ENCODE measurements at regions not wholly inside any gene's neighbourhood (a gene's known extent, or its start where the extent isn't known, plus 50 kb on each side); places are given as distances from the start of the nearest gene placed in this dataset.

DNA sequence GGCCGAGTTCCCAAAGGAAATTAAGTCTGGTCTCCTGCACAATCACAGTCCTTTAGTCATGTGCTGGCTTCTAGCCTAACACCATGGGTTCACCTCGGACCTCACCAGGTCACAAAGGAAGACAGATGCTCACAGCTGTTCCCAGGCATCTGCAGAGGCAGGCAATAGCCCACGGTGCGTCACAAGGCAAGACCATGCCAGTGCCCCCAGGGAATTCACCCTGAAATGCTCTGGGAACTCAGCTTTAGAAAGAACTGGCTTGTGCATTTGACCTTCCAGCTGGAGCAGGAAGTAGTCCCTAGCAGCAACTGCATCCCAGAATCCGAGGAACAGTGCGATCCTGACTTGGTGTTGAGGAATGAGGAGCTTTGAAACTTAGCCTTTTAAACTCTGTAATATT, 96.8 kb upstream of the WASF3 start:
- H3K36me3 ChIP-seq, result no peaks in the 10 kb centered on the region
- no peak overlapping the region for H3K4me3 ChIP-seq
- H3K27me3 ChIP-seq, result no peaks in the 10 kb centered on the region
- H3K27ac ChIP-seq, result peak overlapping the region in 8 of 10 donors; percentile 56 to 90 (median 76)
- ATAC-seq (peak; percentile 84 to 92 (median 88)), DNase-seq (peak; percentile 79 to 91)
- whole genome bisulfite sequencing, 2 donors, result 42 to 50% methylated on average over 6 of the region's 6 CpGs
- no peaks in the 10 kb centered on the region for H3K9me3 ChIP-seq
- TF ChIP-seq, protein P1, sequence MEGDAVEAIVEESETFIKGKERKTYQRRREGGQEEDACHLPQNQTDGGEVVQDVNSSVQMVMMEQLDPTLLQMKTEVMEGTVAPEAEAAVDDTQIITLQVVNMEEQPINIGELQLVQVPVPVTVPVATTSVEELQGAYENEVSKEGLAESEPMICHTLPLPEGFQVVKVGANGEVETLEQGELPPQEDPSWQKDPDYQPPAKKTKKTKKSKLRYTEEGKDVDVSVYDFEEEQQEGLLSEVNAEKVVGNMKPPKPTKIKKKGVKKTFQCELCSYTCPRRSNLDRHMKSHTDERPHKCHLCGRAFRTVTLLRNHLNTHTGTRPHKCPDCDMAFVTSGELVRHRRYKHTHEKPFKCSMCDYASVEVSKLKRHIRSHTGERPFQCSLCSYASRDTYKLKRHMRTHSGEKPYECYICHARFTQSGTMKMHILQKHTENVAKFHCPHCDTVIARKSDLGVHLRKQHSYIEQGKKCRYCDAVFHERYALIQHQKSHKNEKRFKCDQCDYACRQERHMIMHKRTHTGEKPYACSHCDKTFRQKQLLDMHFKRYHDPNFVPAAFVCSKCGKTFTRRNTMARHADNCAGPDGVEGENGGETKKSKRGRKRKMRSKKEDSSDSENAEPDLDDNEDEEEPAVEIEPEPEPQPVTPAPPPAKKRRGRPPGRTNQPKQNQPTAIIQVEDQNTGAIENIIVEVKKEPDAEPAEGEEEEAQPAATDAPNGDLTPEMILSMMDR (IDR thresholded peaks at IDR 0.05), result no peak
- peaks cover 0 to 47% (median 0%) of the 10 kb centered on the region in 9 donors for H3K4me1 ChIP-seq
- intact Hi-C loops (cut with DNase I), result loop anchor here in 1 of 10 donors (1.0 kb wide), 1 partner anchor 16 kb away; no protein-coding TSS in a partner anchor

GRCh38 chr13:26463296-26463695, 94.2 kb upstream of the WASF3 start:
- H3K9me3 ChIP-seq, result no peaks in the 10 kb centered on the region
- WGBS, 2 donors, result 95 to 97% methylated on average over 6 of the region's 6 CpGs
- intact Hi-C loops (cut with DNase I), result no loop called here

GRCh38 chr13:26463848-26464247, 93.6 kb upstream of the WASF3 start:
- H3K27me3 ChIP-seq, result no peaks in the 10 kb centered on the region
- no peak for DNase-seq
- H3K36me3 ChIP-seq, result no peaks in the 10 kb centered on the region
- WGBS, 2 donors, result 71 to 72% methylated on average over 5 of the region's 5 CpGs
- intact Hi-C loops (cut with DNase I), result no loop called here
- no peak for ATAC-seq
- H3K9me3 ChIP-seq, result no peaks in the 10 kb centered on the region
- TF ChIP-seq, protein P1 (IDR thresholded peaks at IDR 0.05), result no peak
- H3K4me3 ChIP-seq, result no peak overlapping the region
- H3K4me1 ChIP-seq, result peaks cover 0 to 38% (median 0%) of the 10 kb centered on the region in 9 donors
- H3K27ac ChIP-seq, result peak overlapping the region in 1 of 10 donors; percentile 36

More at GRCh38 chr13:26463296-26463695, 94.2 kb upstream of the WASF3 start:
- ATAC-seq, result no peak
- no peak for DNase-seq
- H3K27ac ChIP-seq, result no peak overlapping the region
- no peaks in the 10 kb centered on the region for H3K27me3 ChIP-seq
- peaks cover 0 to 43% (median 0%) of the 10 kb centered on the region in 9 donors for H3K4me1 ChIP-seq
- no peak overlapping the region for H3K4me3 ChIP-seq
- TF ChIP-seq, protein P1 (IDR thresholded peaks at IDR 0.05), result no peak
- H3K36me3 ChIP-seq, result no peaks in the 10 kb centered on the region

DNA sequence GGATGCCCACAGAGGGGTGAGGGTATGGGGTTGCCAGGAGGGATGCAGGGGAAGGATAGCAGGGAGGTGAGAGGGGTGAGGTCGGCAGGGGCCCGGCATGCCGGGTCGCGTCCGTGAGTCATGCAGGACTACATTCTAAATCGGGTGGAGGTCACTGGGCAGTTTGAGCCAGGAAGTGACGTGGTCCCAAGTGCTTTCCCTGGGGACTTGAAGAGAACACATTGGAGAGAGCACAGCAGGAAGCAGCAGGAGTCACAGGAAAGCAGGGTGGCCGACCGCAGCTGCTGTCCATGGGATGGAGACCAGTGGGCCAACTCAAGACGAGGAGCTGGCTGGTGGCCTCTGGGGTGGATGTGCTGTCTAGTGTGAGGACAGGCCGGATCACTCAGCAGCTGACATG, 92.0 kb upstream of the WASF3 start:
- Histone ChIP-seq H3K4me1 (peaks cover 0 to 25% (median 0%) of the 10 kb centered on the region in 9 donors), H3K36me3 (no peaks in the 10 kb centered on the region), H3K27me3 (peaks cover 0 to 6% (median 0%) of the 10 kb centered on the region in 7 donors), H3K4me3 (no peak overlapping the region), H3K9me3 (no peaks in the 10 kb centered on the region), H3K27ac (peak overlapping the region in 7 of 10 donors; percentile 21 to 69 (median 44))
- 40 to 65% methylated on average over 12 of the region's 12 CpGs for WGBS, 2 donors
- DNase-seq (peak; percentile 53 to 56), ATAC-seq (peak; percentile 49 to 75 (median 68))
- TF ChIP-seq, protein P1 (IDR thresholded peaks at IDR 0.05), result no peak
- intact Hi-C loops (cut with DNase I), result no loop called here
